H9 (cell line): ENCODE measurements at regions not wholly inside any gene's neighbourhood (a gene's known extent, or its start where the extent isn't known, plus 50 kb on each side); places are given as distances from the start of the nearest gene placed in this dataset.

Source experiments
- DNase-seq: peaks from one replicate; pipeline ENCODE4 v3.0.0-alpha.2; 2017
- H2AFZ ChIP-seq: one replicate; pipeline ENCODE4 v1.6.1; 2013; ENCODE audit warnings: mild to moderate bottlenecking, low read length, control low read depth, moderate library complexity
- H2AK5ac ChIP-seq: 2 replicates; pipeline ENCODE4 v1.6.1; 2013; ENCODE audit warnings: low read length, control low read depth, mixed read lengths; ENCODE audit not compliant: insufficient read length
- H2BK120ac ChIP-seq: one replicate; pipeline ENCODE4 v1.6.1; 2013; ENCODE audit warnings: low read depth, mild to moderate bottlenecking, low read length, control low read depth, inconsistent platforms; ENCODE audit not compliant: poor library complexity, severe bottlenecking
- H2BK12ac ChIP-seq: 2 replicates; pipeline ENCODE4 v1.6.1; 2013; ENCODE audit warnings: low read length, control low read depth, mixed read lengths, low read depth; ENCODE audit not compliant: insufficient read length
- H2BK15ac ChIP-seq: 2 replicates; pipeline ENCODE4 v1.6.1; 2013; ENCODE audit warnings: low read depth, low read length, control low read depth
- H2BK20ac ChIP-seq: one replicate; pipeline ENCODE4 v1.6.1; 2013; ENCODE audit warnings: low read depth, mild to moderate bottlenecking, low read length, control low read depth, inconsistent platforms; ENCODE audit not compliant: poor library complexity, severe bottlenecking
- H2BK5ac ChIP-seq: 2 replicates; pipeline ENCODE4 v1.6.1; 2013; ENCODE audit warnings: low read length, control low read depth, mixed read lengths; ENCODE audit not compliant: insufficient read length
- H3K14ac ChIP-seq: 2 replicates; pipeline ENCODE4 v1.6.1; 2013; ENCODE audit warnings: low read length, control low read depth; ENCODE audit not compliant: insufficient read depth
- H3K18ac ChIP-seq: 2 replicates; pipeline ENCODE4 v1.6.1; 2013; ENCODE audit warnings: low read depth, mild to moderate bottlenecking, mixed read lengths, low read length, control low read depth; ENCODE audit not compliant: insufficient read length
- H3K23ac ChIP-seq: 2 replicates; pipeline ENCODE4 v1.6.1; 2013; ENCODE audit warnings: low read length, control low read depth, mixed read lengths, low read depth; ENCODE audit not compliant: insufficient read length
- H3K23me2 ChIP-seq: 2 replicates; pipeline ENCODE4 v1.6.1; 2013; ENCODE audit warnings: low read depth, mild to moderate bottlenecking, mixed read lengths, low read length, control low read depth; ENCODE audit not compliant: insufficient read length, poor library complexity, severe bottlenecking
- H3K27ac ChIP-seq: 2 replicates; pipeline ENCODE4 v1.5.1; 2013; ENCODE audit warnings: low read length, control low read depth, mixed read lengths, low read depth; ENCODE audit not compliant: insufficient read length
- H3K27me3 ChIP-seq: 2 replicates; pipeline ENCODE4 v1.6.1; 2013; ENCODE audit warnings: low read length, control low read depth, inconsistent platforms; ENCODE audit not compliant: insufficient read depth
- H3K4ac ChIP-seq: 2 replicates; pipeline ENCODE4 v1.6.1; 2013; ENCODE audit warnings: low read depth, mild to moderate bottlenecking, control low read depth, inconsistent platforms, low read length, moderate library complexity
- H3K4me1 ChIP-seq: 2 replicates; pipeline ENCODE4 v1.6.1; 2013; ENCODE audit warnings: low read length, control low read depth, inconsistent platforms; ENCODE audit not compliant: insufficient read depth
- H3K4me2 ChIP-seq: 2 replicates; pipeline ENCODE4 v1.6.1; 2013; ENCODE audit warnings: low read length, control low read depth, mixed read lengths; ENCODE audit not compliant: insufficient read length, insufficient read depth
- H3K56ac ChIP-seq: 2 replicates; pipeline ENCODE4 v1.6.1; 2013; ENCODE audit warnings: low read depth, mild to moderate bottlenecking, mixed read lengths, low read length, control low read depth; ENCODE audit not compliant: insufficient read length
- H3K79me1 ChIP-seq: 2 replicates; pipeline ENCODE4 v1.6.1; 2013; ENCODE audit warnings: low read depth, mild to moderate bottlenecking, moderate library complexity, low read length, control low read depth, inconsistent platforms; ENCODE audit not compliant: insufficient read depth, poor library complexity, severe bottlenecking
- H3K79me2 ChIP-seq: 2 replicates; pipeline ENCODE4 v1.6.1; 2013; ENCODE audit warnings: low read length, control low read depth, inconsistent platforms; ENCODE audit not compliant: insufficient read depth
- H3K9ac ChIP-seq: 2 replicates; pipeline ENCODE4 v1.6.1; 2013; ENCODE audit warnings: low read length, control low read depth, mixed read lengths; ENCODE audit not compliant: insufficient read length; ENCODE audit errors: extremely low read depth
- H3K9me3 ChIP-seq: one replicate; pipeline ENCODE4 v1.6.1; 2013; ENCODE audit warnings: low read depth, low read length, inconsistent platforms; ENCODE audit not compliant: control insufficient read depth
- H3T11ph ChIP-seq: one replicate; pipeline ENCODE4 v1.6.1; 2013; ENCODE audit warnings: mild to moderate bottlenecking, low read length, control low read depth, inconsistent platforms
- H4K20me1 ChIP-seq: one replicate; pipeline ENCODE4 v1.6.1; 2013; ENCODE audit not compliant: control insufficient read depth, insufficient read length, insufficient read depth
- H4K5ac ChIP-seq: 2 replicates; pipeline ENCODE4 v1.6.1; 2013; ENCODE audit warnings: low read depth, mild to moderate bottlenecking, mixed read lengths, low read length, control low read depth; ENCODE audit not compliant: insufficient read length
- H4K8ac ChIP-seq: replicated peaks from 2 replicates; pipeline ENCODE4 v1.6.1; 2013; ENCODE audit warnings: low read length, control low read depth, mixed read lengths, low read depth; ENCODE audit not compliant: insufficient read length
- H4K91ac ChIP-seq: 2 replicates; pipeline ENCODE4 v1.6.1; 2013; ENCODE audit warnings: low read depth, mild to moderate bottlenecking, moderate library complexity, mixed read lengths, low read length, control low read depth; ENCODE audit not compliant: insufficient read length
- H3K27ac Mint-ChIP-seq, 3 experiments: 2 replicates in 2 of 3; 3 replicates in 1 of 3; pipeline ENCODE4 v1.8.0; 2020 to 2021; ENCODE audit warnings: mixed read lengths in 3 of 3, mild to moderate bottlenecking in 1 of 3, moderate library complexity in 1 of 3
- H3K27me3 Mint-ChIP-seq: 2 replicates; pipeline ENCODE4 v1.8.0; 2021; ENCODE audit warnings: low read depth, mild to moderate bottlenecking, moderate library complexity, mixed read lengths
- H3K36me3 Mint-ChIP-seq, 3 experiments: 2 replicates in 2 of 3; 3 replicates in 1 of 3; pipeline ENCODE4 v1.8.0; 2020 to 2021; ENCODE audit warnings: low read depth in 3 of 3, mixed read lengths in 3 of 3; ENCODE audit not compliant: insufficient read depth in 1 of 3
- H3K4me1 Mint-ChIP-seq, 2 experiments: 2 replicates each; pipeline ENCODE4 v1.8.0; 2020; ENCODE audit warnings: mixed read lengths in 2 of 2
- H3K4me3 Mint-ChIP-seq, 2 experiments: 2 replicates in 1 of 2; 3 replicates in 1 of 2; pipeline ENCODE4 v1.8.0; 2020 to 2021; ENCODE audit warnings: mild to moderate bottlenecking in 2 of 2, mixed read lengths in 2 of 2, moderate library complexity in 1 of 2
- H3K9me3 Mint-ChIP-seq, 2 experiments: 2 replicates in 1 of 2; 3 replicates in 1 of 2; pipeline ENCODE4 v1.8.0; 2020; ENCODE audit warnings: mild to moderate bottlenecking in 2 of 2, mixed read lengths in 2 of 2, moderate library complexity in 1 of 2
- WGBS: extraction: QIAGEN DNeasy Blood & Tissue Kit; methylation state at CpG from one replicate; pipeline ENCODE4 v1.1.7; 2013; ENCODE audit warnings: missing lambda C conversion rate, low lambda C conversion rate, mixed read lengths; ENCODE audit not compliant: insufficient read length; ENCODE audit errors: extremely low coverage; 5-methylcytosine and 5-hydroxymethylcytosine counted together
- TF ChIP-seq, protein P1 (sequence below): fragments of 200-600 bp; sonication (generic); conservative IDR thresholded peaks from 3 replicates; pipeline ENCODE4 v1.8.0; 2021; ENCODE audit warnings: antibody characterized with exemption, mild to moderate bottlenecking

GRCh38 chr15:95559875-95560394 lies 770.6 kb upstream of the NR2F2 start:
- Histone ChIP-seq H3K9me3 (no peaks in the 10 kb centered on the region), H3K23me2 (no peaks in the 10 kb centered on the region), H3K4ac (no peak overlapping the region), H3K18ac (no peak overlapping the region), H2BK12ac (no peak overlapping the region), H4K8ac (no peak overlapping the region), H3K56ac (no peak overlapping the region), H2BK15ac (no peak overlapping the region), H3K79me2 (no peaks in the 10 kb centered on the region), H2BK5ac (no peak overlapping the region), H4K5ac (no peak overlapping the region), H4K91ac (no peak overlapping the region), H3T11ph (no peak overlapping the region), H3K14ac (no peak overlapping the region), H2BK120ac (no peak overlapping the region), H3K4me2 (no peak overlapping the region), H3K9ac (no peak overlapping the region), H3K27me3 (no peaks in the 10 kb centered on the region), H3K4me1 (no peaks in the 10 kb centered on the region; the same call in 1 of the 2 replicates), H3K79me1 (no peaks in the 10 kb centered on the region), H4K20me1 (no peaks in the 10 kb centered on the region), H2AFZ (no peak overlapping the region), H2BK20ac (no peak overlapping the region), H2AK5ac (no peak overlapping the region), H3K23ac (no peak overlapping the region), H3K27ac (no peak overlapping the region)
- Mint-ChIP-seq H3K27me3 (no peaks in the 10 kb centered on the region), H3K27ac (no peak overlapping the region), H3K9me3 (no peaks in the 10 kb centered on the region), H3K4me1 (peaks cover 10% of the 10 kb centered on the region in 2 experiments; a peak in 3 of 4 replicates), H3K36me3 (no peaks in the 10 kb centered on the region), H3K4me3 (no peak overlapping the region)
- TF ChIP-seq, protein P1, sequence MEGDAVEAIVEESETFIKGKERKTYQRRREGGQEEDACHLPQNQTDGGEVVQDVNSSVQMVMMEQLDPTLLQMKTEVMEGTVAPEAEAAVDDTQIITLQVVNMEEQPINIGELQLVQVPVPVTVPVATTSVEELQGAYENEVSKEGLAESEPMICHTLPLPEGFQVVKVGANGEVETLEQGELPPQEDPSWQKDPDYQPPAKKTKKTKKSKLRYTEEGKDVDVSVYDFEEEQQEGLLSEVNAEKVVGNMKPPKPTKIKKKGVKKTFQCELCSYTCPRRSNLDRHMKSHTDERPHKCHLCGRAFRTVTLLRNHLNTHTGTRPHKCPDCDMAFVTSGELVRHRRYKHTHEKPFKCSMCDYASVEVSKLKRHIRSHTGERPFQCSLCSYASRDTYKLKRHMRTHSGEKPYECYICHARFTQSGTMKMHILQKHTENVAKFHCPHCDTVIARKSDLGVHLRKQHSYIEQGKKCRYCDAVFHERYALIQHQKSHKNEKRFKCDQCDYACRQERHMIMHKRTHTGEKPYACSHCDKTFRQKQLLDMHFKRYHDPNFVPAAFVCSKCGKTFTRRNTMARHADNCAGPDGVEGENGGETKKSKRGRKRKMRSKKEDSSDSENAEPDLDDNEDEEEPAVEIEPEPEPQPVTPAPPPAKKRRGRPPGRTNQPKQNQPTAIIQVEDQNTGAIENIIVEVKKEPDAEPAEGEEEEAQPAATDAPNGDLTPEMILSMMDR, result no peak
- no peak for DNase-seq
- WGBS, result no CpG with 5 or more reads among the region's 7 CpGs
